IMR-90 (cell line): ENCODE measurements at regions not wholly inside any gene's neighbourhood (a gene's known extent, or its start where the extent isn't known, plus 50 kb on each side); places are given as distances from the start of the nearest gene placed in this dataset.

ENCODE experiments used
- ATAC-seq: fragments of 200-7000 bp; cut with Tn5 transposase; 2 replicates; pipeline ENCODE4 v1.9.1; 2020; ENCODE audit warnings: low read depth, mild to moderate bottlenecking, moderate library complexity
- BruUV-seq: library from RNA; stranded (reverse); fragments of 400-500 nt; replicated peaks from 2 replicates; lab custom pipeline; 2021; lab: Mats Ljungman, UMichigan
- CTCF ChIA-PET: fragments of 300-600 bp; formaldehyde crosslinking; extraction: SDS; loops from one replicate; lab custom pipeline; 2021; ENCODE audit warnings: antibody characterized with exemption; lab: Yijun Ruan, JAX
- POLR2A ChIA-PET: fragments of 300-600 bp; sonication (Branson Sonifier 250); formaldehyde crosslinking; loops from one replicate; lab custom pipeline; 2022; ENCODE audit warnings: antibody characterized with exemption; ENCODE audit not compliant: unreplicated experiment; lab: Charles Lee
- DNase-seq: peaks from one replicate; pipeline ENCODE4 v3.0.0; 2013
- H2AFZ ChIP-seq: replicated peaks from 2 replicates; pipeline ENCODE3; 2013; ENCODE audit warnings: low read length, mild to moderate bottlenecking; ENCODE audit not compliant: poor library complexity
- H2AK5ac ChIP-seq: 2 replicates; pipeline ENCODE4 v1.6.1; 2013; ENCODE audit warnings: low read depth, low read length, inconsistent platforms
- H2AK9ac ChIP-seq: replicated peaks from 2 replicates; pipeline ENCODE3; 2013; ENCODE audit warnings: mild to moderate bottlenecking, low read depth, low read length, moderate library complexity; ENCODE audit not compliant: poor library complexity
- H2BK120ac ChIP-seq: 2 replicates; pipeline ENCODE4 v1.6.1; 2013; ENCODE audit warnings: low read depth, low read length, inconsistent platforms
- H2BK15ac ChIP-seq: 3 replicates; pipeline ENCODE4 v1.6.1; 2013; ENCODE audit warnings: low read depth, low read length, inconsistent platforms
- H2BK20ac ChIP-seq: 2 replicates; pipeline ENCODE4 v1.6.1; 2013; ENCODE audit warnings: low read depth, mild to moderate bottlenecking, inconsistent platforms, low read length, moderate library complexity
- H2BK5ac ChIP-seq: 2 replicates; pipeline ENCODE4 v1.6.1; 2013; ENCODE audit warnings: mild to moderate bottlenecking, low read depth, low read length, inconsistent platforms; ENCODE audit not compliant: poor library complexity, severe bottlenecking
- H3K14ac ChIP-seq: replicated peaks from 2 replicates; pipeline ENCODE4 v1.6.1; 2013; ENCODE audit warnings: low read depth, low read length, inconsistent platforms
- H3K18ac ChIP-seq: 2 replicates; pipeline ENCODE4 v1.6.1; 2013; ENCODE audit warnings: low read depth, low read length, control low read depth
- H3K23ac ChIP-seq: 2 replicates; pipeline ENCODE4 v1.6.1; 2013; ENCODE audit warnings: low read depth, low read length, inconsistent platforms
- H3K27ac ChIP-seq: 2 replicates; pipeline ENCODE4 v1.5.1; 2013; ENCODE audit warnings: mild to moderate bottlenecking, control low read depth, low read length; ENCODE audit not compliant: insufficient read depth
- H3K27me3 ChIP-seq: 2 replicates; pipeline ENCODE4 v1.6.1; 2013; ENCODE audit warnings: low read length; ENCODE audit not compliant: control insufficient read depth, insufficient read depth
- H3K36me3 ChIP-seq: 2 replicates; pipeline ENCODE4 v1.6.1; 2013; ENCODE audit warnings: low read length, mixed read lengths; ENCODE audit not compliant: control insufficient read depth, insufficient read depth
- H3K4ac ChIP-seq: 2 replicates; pipeline ENCODE4 v1.6.1; 2013; ENCODE audit warnings: low read depth, low read length, inconsistent platforms
- H3K4me1 ChIP-seq: 2 replicates; pipeline ENCODE4 v1.6.1; 2013; ENCODE audit warnings: low read length, mixed read lengths; ENCODE audit not compliant: control insufficient read depth, insufficient read depth
- H3K4me2 ChIP-seq: 2 replicates; pipeline ENCODE4 v1.6.1; 2013; ENCODE audit warnings: low read depth, mild to moderate bottlenecking, control low read depth, low read length, moderate library complexity
- H3K4me3 ChIP-seq: 2 replicates; pipeline ENCODE4 v1.5.1; 2013; ENCODE audit warnings: low read depth, mild to moderate bottlenecking, control low read depth, low read length, moderate library complexity; ENCODE audit not compliant: insufficient read depth
- H3K56ac ChIP-seq: 2 replicates; pipeline ENCODE4 v1.6.1; 2013; ENCODE audit warnings: low read length, inconsistent platforms; ENCODE audit not compliant: insufficient read depth; ENCODE audit errors: extremely low read depth
- H3K79me1 ChIP-seq, 2 experiments: 2 replicates each; pipeline ENCODE4 v1.6.1; 2013; ENCODE audit warnings: low read length in 2 of 2, inconsistent platforms in 1 of 2, low read depth in 1 of 2
- H3K9ac ChIP-seq: 2 replicates; pipeline ENCODE4 v1.6.1; 2013; ENCODE audit warnings: low read depth, low read length, control low read depth
- H3K9me1 ChIP-seq: 2 replicates; pipeline ENCODE4 v1.6.1; 2013; ENCODE audit warnings: low read length, inconsistent platforms; ENCODE audit not compliant: insufficient read depth
- H3K9me3 ChIP-seq: 2 replicates; pipeline ENCODE4 v1.6.1; 2013; ENCODE audit warnings: low read length; ENCODE audit not compliant: control insufficient read depth, insufficient read depth
- H4K20me1 ChIP-seq: 2 replicates; pipeline ENCODE4 v1.6.1; 2013; ENCODE audit warnings: low read length, inconsistent platforms; ENCODE audit not compliant: insufficient read depth
- H4K5ac ChIP-seq: 2 replicates; pipeline ENCODE4 v1.6.1; 2013; ENCODE audit warnings: mild to moderate bottlenecking, low read depth, low read length, control low read depth
- H4K8ac ChIP-seq, 2 experiments: 2 replicates each; pipeline ENCODE4 v1.6.1; 2013; ENCODE audit warnings: low read depth in 2 of 2, low read length in 2 of 2, control low read depth in 1 of 2, inconsistent platforms in 1 of 2
- H4K91ac ChIP-seq: 2 replicates; pipeline ENCODE4 v1.6.1; 2013; ENCODE audit warnings: low read depth, low read length, inconsistent platforms; ENCODE audit not compliant: insufficient read depth
- BHLHE40 ChIP-seq: fragments of 150-350 bp; IDR thresholded peaks from 2 replicates; pipeline ENCODE4 v1.6.1; 2016; ENCODE audit warnings: mild to moderate bottlenecking, low read depth, low read length
- CHD1 ChIP-seq: IDR thresholded peaks from 2 replicates; pipeline ENCODE4 v1.6.1; 2012; ENCODE audit warnings: low read depth, low read length, improper control_type of control experiment
- ELK1 ChIP-seq: fragments of 150-350 bp; IDR thresholded peaks from 2 replicates; pipeline ENCODE4 v1.6.1; 2016; ENCODE audit warnings: low read depth, mild to moderate bottlenecking, low read length, moderate library complexity, borderline replicate concordance
- MAFK ChIP-seq: IDR thresholded peaks from 2 replicates; pipeline ENCODE4 v1.6.1; 2012; ENCODE audit warnings: low read depth, low read length, improper control_type of control experiment
- MXI1 ChIP-seq: IDR thresholded peaks from 2 replicates; pipeline ENCODE4 v1.6.1; 2012; ENCODE audit warnings: low read depth, mild to moderate bottlenecking, low read length, moderate library complexity, borderline replicate concordance
- SMC3 ChIP-seq: fragments of 150-350 bp; IDR thresholded peaks from 2 replicates; pipeline ENCODE4 v1.6.1; 2016; ENCODE audit warnings: low read depth, mild to moderate bottlenecking, antibody characterized with exemption, low read length, moderate library complexity
- WGBS, 2 experiments: methylation state at CpG; one replicate each; pipeline versions ENCODE4 v1.1.5 to v1.1.7; 2013; ENCODE audit warnings: missing lambda C conversion rate in 2 of 2; ENCODE audit not compliant: insufficient read length in 1 of 2; ENCODE audit errors: extremely low coverage in 2 of 2; 5-methylcytosine and 5-hydroxymethylcytosine counted together
- dilution Hi-C: fragments of 300-500 bp; cut with HindIII; formaldehyde crosslinking; loops from one replicate; pipeline ENCODE4 v1.14.3; 2018; ENCODE audit warnings: low sequenced_read_pairs; ENCODE audit not compliant: unreplicated experiment
- in situ Hi-C: fragments of 300-500 bp; cut with MboI; formaldehyde crosslinking; loops from 3 replicates; pipeline ENCODE4 v1.14.3; 2019; ENCODE audit warnings: low sequenced_read_pairs, inconsistent platforms, mixed read lengths
- intact Hi-C: fragments of 100-400 bp; cut with micrococcal nuclease; formaldehyde crosslinking; loops from 2 replicates; pipeline ENCODE4 v1.10.0; 2022

GRCh38 chr10:29929006-29929405 is 130.4 kb downstream of the JCAD start:
- WGBS, 2 experiments = 87% methylated on average over 8 of the region's 10 CpGs; no CpG with 5 or more reads in 1 of the 2 experiments
- H3K36me3 ChIP-seq = no peaks in the 10 kb centered on the region
- no peaks in the 10 kb centered on the region for H3K9me1 ChIP-seq
- intact Hi-C loops = no loop called here
- BruUV-seq = no TSS peak
- TF ChIP-seq ELK1 (no peak), CHD1 (no peak), MAFK (no peak), BHLHE40 (no peak), SMC3 (no peak), MXI1 (no peak)
- in situ Hi-C loops = no loop called here
- no peak overlapping the region for H2AFZ ChIP-seq
- no peak overlapping the region for H2BK5ac ChIP-seq
- no peak overlapping the region for H3K4me3 ChIP-seq
- POLR2A ChIA-PET = no interaction called here
- H3K27me3 ChIP-seq = peaks cover 9% of the 10 kb centered on the region; the same call in 1 of the 2 replicates
- no peak overlapping the region for H4K91ac ChIP-seq
- no peak overlapping the region for H3K56ac ChIP-seq
- no peak overlapping the region for H3K9ac ChIP-seq
- no peak overlapping the region for H3K23ac ChIP-seq
- ATAC-seq (no peak), DNase-seq (no peak)
- no peak overlapping the region for H3K27ac ChIP-seq
- peaks cover 10% of the 10 kb centered on the region for H3K9me3 ChIP-seq
- dilution Hi-C loops = no loop called here
- no peaks in the 10 kb centered on the region for H3K79me1 ChIP-seq
- H4K8ac ChIP-seq = no peak overlapping the region
- no peak overlapping the region for H3K18ac ChIP-seq
- no peak overlapping the region for H2BK120ac ChIP-seq
- no peak overlapping the region for H2AK9ac ChIP-seq
- no peak overlapping the region for H3K14ac ChIP-seq
- no peak overlapping the region; the same call in 1 of the 2 replicates for H3K4ac ChIP-seq
- no peak overlapping the region for H4K5ac ChIP-seq
- H2AK5ac ChIP-seq = no peak overlapping the region
- no peaks in the 10 kb centered on the region for H3K4me1 ChIP-seq
- CTCF ChIA-PET = no interaction called here
- no peak overlapping the region for H2BK20ac ChIP-seq
- H3K4me2 ChIP-seq = no peak overlapping the region
- no peaks in the 10 kb centered on the region for H4K20me1 ChIP-seq
- no peak overlapping the region for H2BK15ac ChIP-seq
